Type B pancreatic cell (in vitro differentiated cells): ENCODE measurements at regions not wholly inside any gene's neighbourhood (a gene's known extent, or its start where the extent isn't known, plus 50 kb on each side); places are given as distances from the start of the nearest gene placed in this dataset.
"Not testable (repeated sequence)": the region's sequence is repeated elsewhere in the genome, so short reads cannot be mapped to it uniquely, and the experiment has no call there.

ENCODE experiments used
- DNase-seq: peaks from one replicate; pipeline ENCODE4 v3.0.0; 2021; ENCODE audit warnings: mixed read lengths; ENCODE audit not compliant: unreplicated experiment; ENCODE audit errors: extremely low spot score
- H3K27ac Mint-ChIP-seq: 2 replicates; pipeline ENCODE4 v1.8.0; 2021; ENCODE audit warnings: mild to moderate bottlenecking, mixed read lengths
- H3K27me3 Mint-ChIP-seq: 2 replicates; pipeline ENCODE4 v1.8.0; 2021; ENCODE audit warnings: mixed read lengths
- H3K36me3 Mint-ChIP-seq: 2 replicates; pipeline ENCODE4 v1.8.0; 2021; ENCODE audit warnings: mixed read lengths
- H3K4me1 Mint-ChIP-seq: one replicate; pipeline ENCODE4 v1.8.0; 2021; ENCODE audit warnings: mixed read lengths; ENCODE audit not compliant: unreplicated experiment
- H3K4me3 Mint-ChIP-seq: 2 replicates; pipeline ENCODE4 v1.8.0; 2021; ENCODE audit warnings: mild to moderate bottlenecking, mixed read lengths
- H3K9me3 Mint-ChIP-seq: 2 replicates; pipeline ENCODE4 v1.8.0; 2021; ENCODE audit warnings: mixed read lengths
- CTCF ChIP-seq: fragments of 200-600 bp; sonication (generic); conservative IDR thresholded peaks from 2 replicates; pipeline ENCODE4 v1.5.0; 2021; ENCODE audit warnings: antibody characterized with exemption, mild to moderate bottlenecking

- Mint-ChIP-seq H3K27ac (no peak overlapping the region), H3K36me3 (no peaks in the 10 kb centered on the region), H3K4me1 (peaks cover 9% of the 10 kb centered on the region), H3K4me3 (no peak overlapping the region), H3K27me3 (no peaks in the 10 kb centered on the region), H3K9me3 (peaks cover 6% of the 10 kb centered on the region)
- DNase-seq = no peak
- no peak for TF ChIP-seq CTCF
These were observed 84.6 kb upstream of the GUCY1A1 start for GRCh38 chr4:155582041-155582440.

- Mint-ChIP-seq H3K4me3 (no peak overlapping the region), H3K4me1 (peaks cover 9% of the 10 kb centered on the region), H3K36me3 (no peaks in the 10 kb centered on the region), H3K27me3 (no peaks in the 10 kb centered on the region), H3K27ac (no peak overlapping the region), H3K9me3 (no peaks in the 10 kb centered on the region)
- no peak for DNase-seq
- TF ChIP-seq CTCF = no peak
These were observed 87.8 kb upstream of the GUCY1A1 start for GRCh38 chr4:155578726-155579370.

GRCh38 chr4:155578219-155578618, 88.4 kb upstream of the GUCY1A1 start:
- DNase-seq = no peak
- Mint-ChIP-seq H3K27me3 (no peaks in the 10 kb centered on the region), H3K4me3 (no peak overlapping the region), H3K36me3 (no peaks in the 10 kb centered on the region), H3K27ac (no peak overlapping the region), H3K4me1 (peaks cover 5% of the 10 kb centered on the region), H3K9me3 (no peaks in the 10 kb centered on the region)
- TF ChIP-seq CTCF = no peak

GRCh38 chr4:155574329-155574728, 92.3 kb upstream of the GUCY1A1 start:
- H3K4me1 Mint-ChIP-seq, DNase-seq, H3K9me3 Mint-ChIP-seq, H3K36me3 Mint-ChIP-seq, H3K27ac Mint-ChIP-seq, H3K4me3 Mint-ChIP-seq, H3K27me3 Mint-ChIP-seq: not testable (repeated sequence)

GRCh38 chr4:155573126-155573525, 93.5 kb upstream of the GUCY1A1 start:
- DNase-seq = no peak
- Mint-ChIP-seq H3K4me3 (no peak overlapping the region), H3K27me3 (no peaks in the 10 kb centered on the region), H3K4me1 (peaks cover 5% of the 10 kb centered on the region), H3K27ac (no peak overlapping the region), H3K36me3 (no peaks in the 10 kb centered on the region), H3K9me3 (no peaks in the 10 kb centered on the region)
- no peak for TF ChIP-seq CTCF

GRCh38 chr4:155572106-155572703, 94.4 kb upstream of the GUCY1A1 start:
- Mint-ChIP-seq H3K9me3 (no peaks in the 10 kb centered on the region), H3K36me3 (no peaks in the 10 kb centered on the region), H3K4me3 (no peak overlapping the region), H3K27me3 (no peaks in the 10 kb centered on the region), H3K4me1 (peaks cover 5% of the 10 kb centered on the region), H3K27ac (no peak overlapping the region)
- TF ChIP-seq CTCF = no peak
- no peak for DNase-seq
